Kidney epithelial cell (primary cell): ENCODE measurements at regions not wholly inside any gene's neighbourhood (a gene's known extent, or its start where the extent isn't known, plus 50 kb on each side); places are given as distances from the start of the nearest gene placed in this dataset.

ENCODE experiments used
- DNase-seq: peaks from one replicate; pipeline ENCODE4 v3.0.0-alpha.2; 2010; ENCODE audit warnings: low read depth
- H3K27me3 ChIP-seq: 2 replicates; pipeline ENCODE4 v1.6.0; 2011; ENCODE audit warnings: low read length; ENCODE audit not compliant: control insufficient read depth, insufficient read depth
- H3K36me3 ChIP-seq: 2 replicates; pipeline ENCODE4 v1.5.1; 2011; ENCODE audit warnings: low read length; ENCODE audit not compliant: control insufficient read depth, insufficient read depth
- H3K4me3 ChIP-seq: 2 replicates; pipeline ENCODE4 v1.5.1; 2011; ENCODE audit warnings: low read depth, mild to moderate bottlenecking, control low read depth, low read length
- TF ChIP-seq, protein P1 (sequence below): IDR thresholded peaks from 2 replicates; pipeline ENCODE4 v1.5.1; 2011; ENCODE audit warnings: mild to moderate bottlenecking, moderate library complexity, low read length, control low read depth, inconsistent platforms; ENCODE audit not compliant: insufficient read depth, poor library complexity, severe bottlenecking

DNA sequence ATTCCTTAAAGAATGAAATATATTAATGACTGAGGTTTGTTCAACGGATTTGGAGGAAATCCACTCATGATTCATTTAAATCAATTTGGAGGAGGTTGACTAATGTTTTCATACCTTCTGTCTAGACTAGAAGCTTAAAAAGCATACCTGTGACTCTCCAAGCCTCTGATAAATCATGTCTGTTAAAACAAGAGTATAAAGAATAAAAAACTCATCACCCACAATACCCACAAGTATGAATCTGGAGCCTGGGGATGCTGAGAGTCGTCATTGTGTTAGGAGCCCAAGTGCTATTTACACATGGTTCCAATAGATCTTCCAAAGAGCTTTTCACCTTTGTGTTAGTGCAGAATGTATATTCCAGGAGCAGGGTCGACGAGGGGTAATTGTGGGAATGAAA lies 86.8 kb upstream of the ADAMTS20 start:
- H3K36me3 ChIP-seq: no peaks in the 10 kb centered on the region
- H3K27me3 ChIP-seq: no peaks in the 10 kb centered on the region
- TF ChIP-seq, protein P1, sequence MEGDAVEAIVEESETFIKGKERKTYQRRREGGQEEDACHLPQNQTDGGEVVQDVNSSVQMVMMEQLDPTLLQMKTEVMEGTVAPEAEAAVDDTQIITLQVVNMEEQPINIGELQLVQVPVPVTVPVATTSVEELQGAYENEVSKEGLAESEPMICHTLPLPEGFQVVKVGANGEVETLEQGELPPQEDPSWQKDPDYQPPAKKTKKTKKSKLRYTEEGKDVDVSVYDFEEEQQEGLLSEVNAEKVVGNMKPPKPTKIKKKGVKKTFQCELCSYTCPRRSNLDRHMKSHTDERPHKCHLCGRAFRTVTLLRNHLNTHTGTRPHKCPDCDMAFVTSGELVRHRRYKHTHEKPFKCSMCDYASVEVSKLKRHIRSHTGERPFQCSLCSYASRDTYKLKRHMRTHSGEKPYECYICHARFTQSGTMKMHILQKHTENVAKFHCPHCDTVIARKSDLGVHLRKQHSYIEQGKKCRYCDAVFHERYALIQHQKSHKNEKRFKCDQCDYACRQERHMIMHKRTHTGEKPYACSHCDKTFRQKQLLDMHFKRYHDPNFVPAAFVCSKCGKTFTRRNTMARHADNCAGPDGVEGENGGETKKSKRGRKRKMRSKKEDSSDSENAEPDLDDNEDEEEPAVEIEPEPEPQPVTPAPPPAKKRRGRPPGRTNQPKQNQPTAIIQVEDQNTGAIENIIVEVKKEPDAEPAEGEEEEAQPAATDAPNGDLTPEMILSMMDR: no peak
- no peak overlapping the region for H3K4me3 ChIP-seq
- DNase-seq: no peak

DNA sequence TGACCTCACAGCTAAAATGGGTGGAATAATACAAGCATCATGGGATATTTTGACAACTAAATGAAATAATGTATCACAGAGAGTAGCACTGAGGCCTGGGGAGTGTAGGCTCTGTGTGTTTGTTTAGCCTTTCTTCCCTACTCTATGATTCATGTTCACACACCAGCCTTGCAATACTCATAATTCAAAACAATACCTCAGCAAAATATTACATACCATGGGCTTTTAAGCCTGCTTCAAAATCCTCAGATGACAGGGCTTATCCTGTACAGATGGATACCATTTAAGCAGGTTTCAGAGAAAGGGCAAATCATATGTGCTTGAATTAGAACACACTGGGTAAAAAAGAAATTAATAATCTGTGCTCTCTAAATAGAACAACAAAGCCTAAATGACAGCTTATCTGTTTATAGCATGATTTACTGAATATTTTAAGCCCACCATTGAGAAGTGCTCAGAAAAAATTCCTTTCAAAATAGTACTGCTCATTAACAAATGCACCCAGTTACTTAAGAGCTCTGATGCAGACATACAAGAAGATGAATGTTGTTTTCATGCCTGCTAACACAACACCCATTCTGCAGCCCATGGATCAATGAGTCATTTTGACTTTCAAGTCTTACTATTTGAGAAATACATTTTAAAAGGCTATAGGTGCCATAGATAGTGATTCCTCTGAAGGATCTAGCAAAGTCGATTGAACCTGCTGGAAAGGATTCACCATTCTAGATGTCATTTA lies 84.9 kb upstream of the ADAMTS20 start:
- Histone ChIP-seq H3K4me3 (no peak overlapping the region), H3K36me3 (no peaks in the 10 kb centered on the region), H3K27me3 (no peaks in the 10 kb centered on the region)
- TF ChIP-seq, protein P1: no peak
- no peak for DNase-seq

DNA sequence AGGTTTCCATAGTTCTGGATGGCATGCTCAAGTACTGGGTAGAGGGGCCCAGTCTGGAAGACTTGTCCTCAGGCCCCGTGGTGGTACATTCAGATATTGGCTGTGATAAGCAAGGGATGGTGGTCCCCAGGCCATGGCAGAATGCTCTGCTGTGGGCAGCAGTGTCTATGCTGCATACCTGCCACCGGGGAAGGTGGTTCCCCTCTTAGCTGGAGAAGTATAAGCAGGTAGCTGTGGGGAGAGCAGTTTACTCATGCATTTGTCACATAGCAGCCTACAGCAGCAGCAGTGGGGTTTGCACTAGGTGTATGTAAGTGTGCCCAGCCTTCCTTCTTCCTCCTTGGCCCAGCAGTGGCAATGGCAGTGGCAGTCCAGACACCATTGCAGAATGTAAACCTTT lies 69.3 kb upstream of the ADAMTS20 start:
- Histone ChIP-seq H3K27me3 (no peaks in the 10 kb centered on the region), H3K36me3 (no peaks in the 10 kb centered on the region), H3K4me3 (no peak overlapping the region)
- TF ChIP-seq, protein P1: no peak
- DNase-seq: no peak

DNA sequence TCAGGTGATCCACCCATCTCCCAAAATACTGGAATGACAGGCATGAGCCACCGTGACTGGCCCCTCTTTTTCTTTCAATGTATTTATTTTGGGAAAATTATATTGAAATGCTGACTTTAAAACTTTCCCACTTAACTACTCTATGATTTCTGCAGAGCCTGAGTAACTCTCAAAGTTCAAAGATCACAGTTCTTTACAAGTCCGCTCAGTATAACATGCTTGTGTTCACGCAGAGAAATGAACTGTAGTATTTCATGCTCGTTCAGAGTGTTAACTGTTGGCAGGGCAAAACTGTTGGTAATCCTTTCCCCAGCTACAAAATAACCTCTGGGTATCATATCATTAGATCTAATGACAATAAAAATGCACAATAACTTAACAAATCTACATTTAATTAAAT lies 50.7 kb upstream of the ADAMTS20 start:
- TF ChIP-seq, protein P1: no peak

More for the DNA sequence above, 50.7 kb upstream of the ADAMTS20 start:
- no peak overlapping the region for H3K4me3 ChIP-seq
- H3K27me3 ChIP-seq: no peaks in the 10 kb centered on the region
- H3K36me3 ChIP-seq: no peaks in the 10 kb centered on the region
- no peak for DNase-seq
